CD4-positive, alpha-beta memory T cell (primary cell): ENCODE measurements at regions not wholly inside any gene's neighbourhood (a gene's known extent, or its start where the extent isn't known, plus 50 kb on each side); places are given as distances from the start of the nearest gene placed in this dataset.

ENCODE experiments used
- CTCF ChIA-PET: fragments of 350-600 bp; sonication (Branson Sonifier 250); formaldehyde crosslinking; loops from one replicate; lab custom pipeline; 2021; ENCODE audit warnings: inconsistent platforms; ENCODE audit not compliant: partially characterized antibody; lab: Charles Lee
- POLR2A ChIA-PET: fragments of 350-600 bp; sonication (Branson Sonifier 250); formaldehyde crosslinking; loops from one replicate; lab custom pipeline; 2021; ENCODE audit not compliant: partially characterized antibody; lab: Charles Lee
- DNase-seq, 5 donors: peaks; one replicate each; pipeline versions ENCODE4 v3.0.0 to v3.0.0-alpha.2; 2020 to 2022; ENCODE audit warnings: mixed read lengths in 1 of 5
- H3K27ac ChIP-seq: one replicate; pipeline ENCODE4 v1.7.0; 2013; ENCODE audit warnings: low read depth, low read length
- H3K27me3 ChIP-seq: 2 replicates; pipeline ENCODE4 v1.7.0; 2013; ENCODE audit warnings: mild to moderate bottlenecking, low read length, moderate library complexity; ENCODE audit not compliant: insufficient read depth
- H3K36me3 ChIP-seq: 2 replicates; pipeline ENCODE4 v1.7.0; 2013; ENCODE audit warnings: mild to moderate bottlenecking, low read length, moderate library complexity; ENCODE audit not compliant: insufficient read depth
- H3K4me1 ChIP-seq: 2 replicates; pipeline ENCODE4 v1.7.0; 2013; ENCODE audit warnings: mild to moderate bottlenecking, low read length, moderate library complexity; ENCODE audit not compliant: insufficient read depth
- H3K4me3 ChIP-seq, 2 donors: one replicate each; pipeline ENCODE4 v1.7.0; 2013; ENCODE audit warnings: low read length in 2 of 2, mild to moderate bottlenecking in 1 of 2
- H3K9me3 ChIP-seq, 2 donors: one replicate each; pipeline ENCODE4 v1.7.0; 2013; ENCODE audit warnings: low read length in 2 of 2, control low read depth in 1 of 2; ENCODE audit not compliant: control insufficient read depth in 1 of 2
- H3K27ac Mint-ChIP-seq, 7 donors: one replicate each; pipeline ENCODE4 v1.8.0; 2020 to 2021; ENCODE audit warnings: mixed read lengths in 7 of 7, mild to moderate bottlenecking in 6 of 7, inconsistent platforms in 3 of 7, moderate library complexity in 3 of 7
- H3K27me3 Mint-ChIP-seq, 2 donors: one replicate each; pipeline ENCODE4 v1.8.0; 2020 to 2021; ENCODE audit warnings: mixed read lengths in 2 of 2
- H3K36me3 Mint-ChIP-seq, 2 donors: one replicate each; pipeline ENCODE4 v1.8.0; 2020 to 2021; ENCODE audit warnings: mixed read lengths in 2 of 2, inconsistent platforms in 1 of 2, mild to moderate bottlenecking in 1 of 2
- H3K4me1 Mint-ChIP-seq, 4 donors: one replicate each; pipeline ENCODE4 v1.8.0; 2020 to 2021; ENCODE audit warnings: mixed read lengths in 4 of 4, mild to moderate bottlenecking in 1 of 4
- H3K4me3 Mint-ChIP-seq, 8 donors: one replicate each; pipeline ENCODE4 v1.8.0; 2020 to 2021; ENCODE audit warnings: mixed read lengths in 8 of 8, mild to moderate bottlenecking in 7 of 8, moderate library complexity in 6 of 8, inconsistent platforms in 3 of 8
- H3K9me3 Mint-ChIP-seq, 8 donors: one replicate each; pipeline ENCODE4 v1.8.0; 2020 to 2021; ENCODE audit warnings: mixed read lengths in 8 of 8, mild to moderate bottlenecking in 5 of 8, inconsistent platforms in 3 of 8, moderate library complexity in 1 of 8
- intact Hi-C: fragments of 100-400 bp; cut with micrococcal nuclease; formaldehyde crosslinking; loops from one replicate; pipeline ENCODE4 v1.15.1; 2023

- no peaks in the 10 kb centered on the region for H3K36me3 ChIP-seq
- no peak overlapping the region for H3K27ac ChIP-seq
- CTCF ChIA-PET: no interaction called here
- POLR2A ChIA-PET: no interaction called here
- no peaks in the 10 kb centered on the region for H3K4me1 Mint-ChIP-seq
- no peak overlapping the region for H3K4me3 ChIP-seq
- no peak overlapping the region for H3K27ac Mint-ChIP-seq
- intact Hi-C loops: no loop called here
- no peaks in the 10 kb centered on the region for H3K27me3 ChIP-seq
- no peaks in the 10 kb centered on the region for H3K9me3 ChIP-seq
- H3K4me1 ChIP-seq: no peaks in the 10 kb centered on the region
- H3K9me3 Mint-ChIP-seq: peaks cover 0 to 2% (median 0%) of the 10 kb centered on the region in 8 donors
- no peak overlapping the region for H3K4me3 Mint-ChIP-seq
- no peaks in the 10 kb centered on the region for H3K27me3 Mint-ChIP-seq
- no peak for DNase-seq
- no peaks in the 10 kb centered on the region for H3K36me3 Mint-ChIP-seq
These were observed 380.0 kb downstream of the LRFN5 start for GRCh38 chr14:41986700-41987099.

DNA sequence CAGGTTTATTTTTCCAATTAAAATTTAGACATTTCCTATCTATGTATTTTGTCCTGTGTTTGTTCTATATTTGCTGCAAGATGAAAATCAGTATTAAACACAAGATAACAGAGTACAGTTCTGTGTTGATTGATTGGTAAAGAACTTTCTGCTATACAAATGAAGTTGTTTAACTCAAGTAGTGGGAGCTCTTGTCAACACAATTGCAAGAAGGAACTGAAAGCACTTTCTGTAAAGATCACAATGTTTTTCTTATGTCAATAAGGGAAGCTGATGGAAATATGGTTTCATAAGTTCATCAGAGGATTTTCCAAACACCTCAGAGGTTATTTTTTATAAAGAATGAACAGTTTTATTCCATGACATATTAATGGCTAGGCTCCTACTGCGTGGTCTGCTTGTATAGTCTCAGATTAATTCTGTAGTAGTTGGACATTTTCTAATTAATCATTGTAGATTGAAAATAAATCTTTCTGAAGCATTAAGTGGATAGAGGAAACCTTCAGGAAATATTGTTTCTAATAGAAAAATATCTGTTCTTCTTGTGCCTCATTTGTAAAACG lies 379.5 kb downstream of the LRFN5 start:
- peaks cover 0 to 2% (median 0%) of the 10 kb centered on the region in 8 donors for H3K9me3 Mint-ChIP-seq
- H3K27ac Mint-ChIP-seq: no peak overlapping the region
- H3K27me3 Mint-ChIP-seq: no peaks in the 10 kb centered on the region

DNA sequence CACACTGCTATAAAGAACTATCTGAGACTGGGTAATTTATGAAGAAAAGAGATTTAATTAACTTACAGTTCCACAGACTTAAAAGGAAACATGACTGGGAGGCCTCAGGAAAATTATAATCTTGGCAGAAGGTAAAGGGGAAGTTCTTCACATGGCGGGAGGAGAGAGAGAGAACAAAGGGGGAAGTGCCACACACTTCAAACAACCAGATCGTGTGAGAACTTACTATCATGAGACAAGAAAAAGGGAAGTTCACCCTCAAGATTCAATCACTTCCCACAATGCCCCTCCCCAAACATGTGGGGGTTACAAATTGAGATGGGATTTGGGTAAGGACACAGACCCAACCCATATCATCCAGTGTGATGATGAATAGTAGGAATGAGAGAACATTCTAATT lies 366.5 kb downstream of the LRFN5 start:
- H3K27ac Mint-ChIP-seq: no peak overlapping the region
- H3K9me3 ChIP-seq: no peaks in the 10 kb centered on the region
- no peaks in the 10 kb centered on the region for H3K4me1 Mint-ChIP-seq
- no peaks in the 10 kb centered on the region for H3K36me3 Mint-ChIP-seq
- H3K4me1 ChIP-seq: no peaks in the 10 kb centered on the region
- H3K4me3 ChIP-seq: no peak overlapping the region
- CTCF ChIA-PET: no interaction called here
- POLR2A ChIA-PET: no interaction called here
- H3K36me3 ChIP-seq: no peaks in the 10 kb centered on the region
- H3K27me3 Mint-ChIP-seq: no peaks in the 10 kb centered on the region
- no peak overlapping the region for H3K27ac ChIP-seq
- intact Hi-C loops: no loop called here
- no peak for DNase-seq
- no peak overlapping the region for H3K4me3 Mint-ChIP-seq
- peaks cover 0 to 36% (median 15%) of the 10 kb centered on the region in 8 donors for H3K9me3 Mint-ChIP-seq
- H3K27me3 ChIP-seq: no peaks in the 10 kb centered on the region

More for the DNA sequence above, 379.5 kb downstream of the LRFN5 start:
- CTCF ChIA-PET: no interaction called here
- H3K4me3 Mint-ChIP-seq: no peak overlapping the region
- Histone ChIP-seq H3K36me3 (no peaks in the 10 kb centered on the region), H3K27me3 (no peaks in the 10 kb centered on the region), H3K4me3 (no peak overlapping the region), H3K4me1 (no peaks in the 10 kb centered on the region), H3K27ac (no peak overlapping the region), H3K9me3 (no peaks in the 10 kb centered on the region)
- no peaks in the 10 kb centered on the region for H3K4me1 Mint-ChIP-seq
- intact Hi-C loops: no loop called here
- POLR2A ChIA-PET: no interaction called here
- DNase-seq: no peak
- no peaks in the 10 kb centered on the region for H3K36me3 Mint-ChIP-seq

- Histone ChIP-seq H3K9me3 (no peaks in the 10 kb centered on the region), H3K27ac (no peak overlapping the region), H3K27me3 (no peaks in the 10 kb centered on the region), H3K36me3 (no peaks in the 10 kb centered on the region), H3K4me3 (no peak overlapping the region), H3K4me1 (no peaks in the 10 kb centered on the region)
- intact Hi-C loops: no loop called here
- Mint-ChIP-seq H3K4me1 (no peaks in the 10 kb centered on the region), H3K4me3 (no peak overlapping the region), H3K27me3 (no peaks in the 10 kb centered on the region), H3K36me3 (no peaks in the 10 kb centered on the region), H3K9me3 (peaks cover 0 to 36% (median 15%) of the 10 kb centered on the region in 8 donors), H3K27ac (no peak overlapping the region)
- POLR2A ChIA-PET: no interaction called here
- no peak for DNase-seq
- CTCF ChIA-PET: no interaction called here
These were observed 365.9 kb downstream of the LRFN5 start for GRCh38 chr14:41972531-41972930.

GRCh38 chr14:41960281-41960680 lies 353.6 kb downstream of the LRFN5 start:
- no peaks in the 10 kb centered on the region for H3K27me3 ChIP-seq
- H3K9me3 Mint-ChIP-seq: peaks cover 0 to 9% (median 2%) of the 10 kb centered on the region in 8 donors
- intact Hi-C loops: no loop called here
- ChIA-PET CTCF (no interaction called here), POLR2A (no interaction called here)
- no peak overlapping the region for H3K4me3 ChIP-seq
- no peaks in the 10 kb centered on the region for H3K36me3 ChIP-seq
- no peaks in the 10 kb centered on the region for H3K36me3 Mint-ChIP-seq
- no peaks in the 10 kb centered on the region for H3K27me3 Mint-ChIP-seq
- no peaks in the 10 kb centered on the region for H3K4me1 ChIP-seq
- H3K27ac ChIP-seq: no peak overlapping the region
- no peak overlapping the region for H3K27ac Mint-ChIP-seq
- DNase-seq: no peak
- H3K4me1 Mint-ChIP-seq: no peaks in the 10 kb centered on the region
- H3K4me3 Mint-ChIP-seq: no peak overlapping the region
- no peaks in the 10 kb centered on the region for H3K9me3 ChIP-seq

DNA sequence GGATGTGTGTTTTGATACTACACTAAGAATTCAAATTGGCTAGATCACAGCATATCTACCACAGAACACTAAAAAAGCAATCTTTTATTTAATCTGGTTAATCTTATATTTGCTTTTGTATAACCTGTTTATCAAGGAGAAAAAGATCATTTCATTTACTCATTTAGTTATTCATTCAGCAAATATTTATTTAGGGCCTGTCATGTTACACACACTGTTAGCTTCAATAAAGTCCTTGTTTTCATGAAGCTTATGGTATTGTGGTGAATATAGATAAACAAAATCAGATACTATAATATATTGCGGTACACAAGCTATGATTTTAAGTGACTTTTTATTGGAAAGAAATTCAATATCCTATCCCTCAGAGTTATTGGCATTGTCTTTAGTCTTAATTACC lies 350.8 kb downstream of the LRFN5 start:
- POLR2A ChIA-PET: no interaction called here
- intact Hi-C loops: no loop called here
- no peak overlapping the region for H3K27ac Mint-ChIP-seq

More for the DNA sequence above, 350.8 kb downstream of the LRFN5 start:
- Histone ChIP-seq H3K4me3 (no peak overlapping the region), H3K27me3 (no peaks in the 10 kb centered on the region), H3K4me1 (no peaks in the 10 kb centered on the region), H3K27ac (no peak overlapping the region), H3K9me3 (no peaks in the 10 kb centered on the region), H3K36me3 (no peaks in the 10 kb centered on the region)
- no peak overlapping the region for H3K4me3 Mint-ChIP-seq
- H3K4me1 Mint-ChIP-seq: no peaks in the 10 kb centered on the region
- CTCF ChIA-PET: no interaction called here
- peaks cover 0 to 4% (median 0%) of the 10 kb centered on the region in 8 donors for H3K9me3 Mint-ChIP-seq
- DNase-seq: no peak
- H3K27me3 Mint-ChIP-seq: no peaks in the 10 kb centered on the region
- no peaks in the 10 kb centered on the region for H3K36me3 Mint-ChIP-seq
